Subcutaneous abdominal adipose tissue (tissue), 5 donors: ENCODE measurements at regions not wholly inside any gene's neighbourhood (a gene's known extent, or its start where the extent isn't known, plus 50 kb on each side); places are given as distances from the start of the nearest gene placed in this dataset.
"Not testable (repeated sequence)": the region's sequence is repeated elsewhere in the genome, so short reads cannot be mapped to it uniquely, and the experiment has no call there.

Experiments
- H3K27ac ChIP-seq: one replicate; pipeline ENCODE4 v1.7.0; 2013; ENCODE audit warnings: low read depth, mild to moderate bottlenecking, inconsistent platforms, low read length, moderate library complexity
- H3K27me3 ChIP-seq, 5 donors: one replicate each; pipeline ENCODE4 v1.7.0; 2013; ENCODE audit warnings: low read length in 5 of 5, inconsistent platforms in 1 of 5; ENCODE audit not compliant: control insufficient read depth in 5 of 5, insufficient read depth in 4 of 5
- H3K36me3 ChIP-seq, 5 donors: one replicate each; pipeline ENCODE4 v1.7.0; 2013; ENCODE audit warnings: low read length in 5 of 5; ENCODE audit not compliant: control insufficient read depth in 5 of 5, insufficient read depth in 5 of 5
- H3K4me1 ChIP-seq, 5 donors: one replicate each; pipeline ENCODE4 v1.7.0; 2013; ENCODE audit warnings: low read length in 5 of 5, mild to moderate bottlenecking in 3 of 5, moderate library complexity in 1 of 5; ENCODE audit not compliant: control insufficient read depth in 5 of 5, insufficient read depth in 5 of 5
- H3K4me3 ChIP-seq, 5 donors: one replicate each; pipeline ENCODE4 v1.7.0; 2013; ENCODE audit warnings: low read length in 5 of 5, low read depth in 1 of 5
- H3K9ac ChIP-seq, 5 donors: one replicate each; pipeline ENCODE4 v1.7.0; 2013; ENCODE audit warnings: low read length in 5 of 5, mild to moderate bottlenecking in 4 of 5, moderate library complexity in 3 of 5
- H3K9me3 ChIP-seq, 5 donors: one replicate each; pipeline ENCODE4 v1.7.0; 2013; ENCODE audit warnings: low read length in 5 of 5; ENCODE audit not compliant: control insufficient read depth in 5 of 5
- donor health status: healthy.
- donor health status: healthy.
- donor health status: healthy.
- donor health status: healthy.
- donor health status: healthy.

GRCh38 chr4:118442115-118442837 lies 89.5 kb upstream of the PRSS12 start:
- not testable (repeated sequence) for H3K4me3 ChIP-seq, H3K36me3 ChIP-seq, H3K27me3 ChIP-seq, H3K9me3 ChIP-seq, H3K4me1 ChIP-seq, H3K27ac ChIP-seq, H3K9ac ChIP-seq

GRCh38 chr4:118447397-118447796 lies 94.6 kb upstream of the PRSS12 start:
- H3K9ac ChIP-seq, result not testable (repeated sequence)

GRCh38 chr4:118454857-118455256 lies 102.1 kb upstream of the PRSS12 start:
- not testable (repeated sequence) for H3K9me3 ChIP-seq, H3K4me1 ChIP-seq, H3K27ac ChIP-seq, H3K27me3 ChIP-seq, H3K36me3 ChIP-seq, H3K4me3 ChIP-seq, H3K9ac ChIP-seq

More at GRCh38 chr4:118447397-118447796, 94.6 kb upstream of the PRSS12 start:
- H3K27ac ChIP-seq, H3K9me3 ChIP-seq, H3K4me1 ChIP-seq, H3K4me3 ChIP-seq, H3K27me3 ChIP-seq, H3K36me3 ChIP-seq: not testable (repeated sequence)

GRCh38 chr4:118461435-118461834 lies 108.6 kb upstream of the PRSS12 start:
- not testable (repeated sequence) for H3K27ac ChIP-seq, H3K9ac ChIP-seq, H3K27me3 ChIP-seq, H3K36me3 ChIP-seq, H3K9me3 ChIP-seq, H3K4me3 ChIP-seq, H3K4me1 ChIP-seq

- not testable (repeated sequence) for H3K4me1 ChIP-seq, H3K9me3 ChIP-seq, H3K27me3 ChIP-seq, H3K36me3 ChIP-seq, H3K27ac ChIP-seq, H3K4me3 ChIP-seq, H3K9ac ChIP-seq
Measured at GRCh38 chr4:118465831-118466230, 113.0 kb upstream of the PRSS12 start.

- not testable (repeated sequence) for H3K27ac ChIP-seq, H3K4me3 ChIP-seq, H3K9ac ChIP-seq, H3K27me3 ChIP-seq, H3K9me3 ChIP-seq, H3K36me3 ChIP-seq, H3K4me1 ChIP-seq
Measured at GRCh38 chr4:118474001-118474626, 121.3 kb upstream of the PRSS12 start.

GRCh38 chr4:118474771-118475170 lies 122.0 kb upstream of the PRSS12 start:
- H3K27ac ChIP-seq, H3K9me3 ChIP-seq, H3K36me3 ChIP-seq, H3K27me3 ChIP-seq, H3K4me3 ChIP-seq, H3K4me1 ChIP-seq, H3K9ac ChIP-seq: not testable (repeated sequence)

GRCh38 chr4:118475901-118476300 lies 123.1 kb upstream of the PRSS12 start:
- not testable (repeated sequence) for H3K36me3 ChIP-seq, H3K4me1 ChIP-seq, H3K9ac ChIP-seq, H3K4me3 ChIP-seq, H3K9me3 ChIP-seq, H3K27me3 ChIP-seq, H3K27ac ChIP-seq

- not testable (repeated sequence) for H3K36me3 ChIP-seq, H3K9me3 ChIP-seq, H3K4me3 ChIP-seq, H3K27me3 ChIP-seq, H3K27ac ChIP-seq, H3K4me1 ChIP-seq, H3K9ac ChIP-seq
Measured at GRCh38 chr4:118477826-118478225, 125.0 kb upstream of the PRSS12 start.

- not testable (repeated sequence) for H3K9me3 ChIP-seq, H3K27me3 ChIP-seq, H3K27ac ChIP-seq, H3K9ac ChIP-seq, H3K4me1 ChIP-seq, H3K36me3 ChIP-seq, H3K4me3 ChIP-seq
Measured at GRCh38 chr4:118485801-118486314, 133.1 kb upstream of the PRSS12 start.
